8988T (cell line): ENCODE measurements at regions not wholly inside any gene's neighbourhood (a gene's known extent, or its start where the extent isn't known, plus 50 kb on each side); places are given as distances from the start of the nearest gene placed in this dataset.

Experiments used
- DNase-seq: peaks from one replicate; pipeline ENCODE4 v3.0.0; 2011

DNA sequence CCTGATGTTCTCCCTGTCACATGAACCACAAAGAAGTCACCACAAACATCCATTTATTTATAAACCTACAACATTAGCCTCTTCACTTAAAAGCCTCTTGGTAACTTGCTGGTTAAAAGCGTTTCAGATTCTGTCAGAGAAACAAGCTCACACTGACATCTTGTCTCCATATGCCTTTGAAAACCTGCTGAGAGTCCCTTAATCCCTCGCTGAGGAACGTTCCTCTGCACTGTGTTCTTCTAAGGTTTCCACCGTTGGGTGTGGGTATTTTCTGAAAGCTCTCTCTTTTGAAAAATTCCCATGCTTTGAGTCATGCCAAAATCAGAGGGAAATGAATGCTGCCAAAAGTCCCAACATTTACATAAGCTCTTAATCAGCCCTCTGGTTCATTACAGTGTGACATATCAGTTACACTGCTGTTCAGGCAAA is 149.8 kb downstream of the CCDC34 start:
- no peak for DNase-seq

DNA sequence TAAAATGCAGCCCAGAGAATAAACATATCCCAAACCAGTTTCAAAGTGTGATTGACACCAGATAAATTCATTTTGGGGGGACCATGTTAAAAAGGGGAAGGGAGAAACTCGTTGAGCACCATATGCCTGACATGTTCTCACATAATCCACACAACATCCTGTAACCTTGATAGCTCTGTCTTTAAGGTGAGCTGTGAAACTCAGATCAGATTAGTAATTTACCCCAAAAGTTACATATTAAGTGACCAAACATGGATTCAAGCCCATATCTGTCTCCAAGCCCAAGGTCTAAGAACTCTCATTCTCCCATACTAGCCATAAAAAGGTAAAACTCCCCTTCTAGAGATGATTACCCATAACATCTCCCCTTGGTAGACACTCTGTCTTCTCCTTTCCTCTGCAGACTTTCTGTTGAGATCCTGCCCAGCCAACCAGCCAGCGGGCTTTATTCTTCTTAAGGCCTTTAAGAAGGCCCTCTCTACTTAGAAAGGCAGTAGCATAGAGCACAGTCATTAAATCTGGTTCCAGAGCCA is 150.7 kb downstream of the CCDC34 start:
- no peak for DNase-seq

DNA sequence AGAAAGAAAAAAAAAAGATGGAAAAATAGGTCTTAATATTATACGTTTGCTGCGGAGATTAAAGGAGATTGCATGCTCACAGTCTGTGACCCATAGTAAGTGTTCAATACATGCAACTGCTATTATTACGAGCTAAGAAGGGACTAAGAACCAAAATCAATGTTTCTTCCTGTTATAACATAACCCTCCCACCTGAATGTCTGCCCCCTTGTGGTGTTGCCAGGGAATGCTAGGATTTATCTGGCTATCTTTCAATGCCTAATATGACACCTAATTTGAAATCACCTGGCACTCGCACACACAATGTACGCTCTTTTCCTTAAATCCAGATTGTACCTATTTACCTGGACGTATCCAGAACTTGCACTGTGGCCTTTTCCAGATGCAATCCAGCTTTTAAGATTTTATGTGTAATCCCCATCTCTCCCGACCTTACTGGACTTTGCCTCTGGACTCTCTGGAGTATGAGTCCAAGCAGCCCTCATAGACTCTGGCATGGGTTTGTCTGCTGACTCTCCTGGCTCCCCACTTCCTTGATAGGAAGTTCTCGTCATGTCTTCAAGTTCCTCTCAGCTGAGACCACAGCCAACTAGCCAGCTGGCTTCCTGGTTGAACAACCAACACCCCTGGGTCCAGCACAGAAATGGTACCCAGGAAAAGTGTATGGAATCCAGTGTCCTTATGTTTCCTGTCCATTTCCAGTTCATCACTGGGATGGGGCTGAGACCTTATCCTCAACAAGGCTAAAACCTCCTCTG is 151.5 kb downstream of the CCDC34 start:
- DNase-seq: no peak

DNA sequence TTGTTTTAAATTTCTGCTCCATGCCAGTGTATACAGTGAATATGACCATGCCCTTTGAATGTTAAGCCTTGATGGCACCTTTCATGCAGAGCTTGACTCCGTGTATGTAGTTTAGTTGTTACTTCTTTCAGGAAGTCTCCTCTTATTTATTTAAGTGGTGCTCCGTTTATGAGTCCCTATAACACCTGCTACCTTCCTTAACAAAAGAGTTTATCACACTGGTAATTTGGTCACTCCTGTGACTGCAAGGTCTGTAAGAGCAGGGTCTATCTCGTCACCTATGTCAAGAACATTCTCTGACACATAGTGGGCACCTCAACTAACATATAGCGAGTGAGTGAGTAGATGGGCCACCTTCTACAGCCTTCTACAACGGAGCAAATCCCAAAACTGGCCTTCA is 152.5 kb downstream of the CCDC34 start:
- no peak for DNase-seq

DNA sequence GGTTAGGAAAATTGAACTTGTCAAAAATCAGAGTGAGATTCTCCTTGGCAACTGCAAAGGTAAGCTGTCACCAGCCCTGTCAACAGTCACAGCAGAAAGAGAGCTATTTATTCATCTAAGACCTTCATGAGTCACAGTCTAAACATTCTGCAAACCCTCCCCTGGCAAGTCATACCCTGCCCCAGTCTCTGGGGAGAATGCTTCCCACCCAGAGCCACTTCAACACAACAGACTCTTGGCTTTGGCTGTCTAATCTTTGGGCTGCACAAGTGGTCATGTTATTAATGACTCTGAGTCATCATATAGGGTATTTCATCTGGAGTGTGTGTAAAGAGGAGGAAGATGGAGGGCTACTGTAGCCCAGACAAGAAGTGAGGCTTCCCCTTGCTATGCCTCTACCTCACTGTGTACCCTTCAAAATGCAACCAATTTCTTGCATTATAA is 153.4 kb downstream of the CCDC34 start:
- peak; percentile 27 for DNase-seq

DNA sequence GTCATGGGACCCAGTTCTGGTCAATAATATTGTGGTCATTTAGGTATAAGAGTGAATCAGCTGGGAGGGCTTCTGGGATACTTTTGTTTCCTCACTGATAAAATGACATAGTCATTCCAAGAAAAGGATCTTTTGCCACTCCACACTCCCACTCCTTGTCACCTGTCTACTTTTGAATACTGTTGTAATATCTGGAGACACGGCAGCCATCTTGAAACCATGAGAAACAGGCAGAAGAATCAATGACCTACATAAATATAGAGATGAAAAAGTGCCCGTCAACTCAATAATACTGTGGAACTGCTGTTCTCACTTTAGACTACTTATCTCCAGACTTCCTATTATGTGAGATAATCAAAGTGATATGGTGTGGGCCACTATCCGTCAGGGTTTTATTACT is 154.2 kb downstream of the CCDC34 start:
- DNase-seq: no peak

DNA sequence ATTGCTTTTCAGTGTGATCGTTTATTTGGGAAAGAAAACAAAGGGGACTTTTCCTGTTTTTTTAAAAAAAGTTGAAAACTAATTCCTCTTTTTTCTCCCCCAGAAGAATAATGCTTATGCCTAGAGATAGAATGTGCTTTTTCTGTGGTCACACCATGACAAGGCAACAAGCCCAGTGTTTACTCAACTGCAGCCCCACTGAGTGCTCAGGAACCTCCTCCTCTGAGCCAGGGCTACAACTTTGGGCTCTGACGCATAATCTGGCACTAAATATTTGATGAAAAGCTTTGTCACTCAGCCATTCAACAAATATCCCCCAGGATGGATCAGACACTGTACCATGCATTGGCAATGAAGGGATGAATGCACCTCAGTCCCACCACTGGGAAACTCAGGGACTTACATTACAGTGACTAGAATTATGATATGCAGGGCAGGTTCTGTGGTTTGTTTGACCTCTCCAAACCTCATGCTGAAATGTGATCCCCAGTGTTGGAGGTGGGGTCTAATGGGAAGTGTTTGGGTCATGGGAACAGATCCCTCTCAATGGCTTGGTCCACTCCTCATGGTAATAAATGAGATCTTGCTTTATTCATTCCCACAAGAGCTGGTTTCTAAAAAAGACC is 155.9 kb downstream of the CCDC34 start:
- no peak for DNase-seq

DNA sequence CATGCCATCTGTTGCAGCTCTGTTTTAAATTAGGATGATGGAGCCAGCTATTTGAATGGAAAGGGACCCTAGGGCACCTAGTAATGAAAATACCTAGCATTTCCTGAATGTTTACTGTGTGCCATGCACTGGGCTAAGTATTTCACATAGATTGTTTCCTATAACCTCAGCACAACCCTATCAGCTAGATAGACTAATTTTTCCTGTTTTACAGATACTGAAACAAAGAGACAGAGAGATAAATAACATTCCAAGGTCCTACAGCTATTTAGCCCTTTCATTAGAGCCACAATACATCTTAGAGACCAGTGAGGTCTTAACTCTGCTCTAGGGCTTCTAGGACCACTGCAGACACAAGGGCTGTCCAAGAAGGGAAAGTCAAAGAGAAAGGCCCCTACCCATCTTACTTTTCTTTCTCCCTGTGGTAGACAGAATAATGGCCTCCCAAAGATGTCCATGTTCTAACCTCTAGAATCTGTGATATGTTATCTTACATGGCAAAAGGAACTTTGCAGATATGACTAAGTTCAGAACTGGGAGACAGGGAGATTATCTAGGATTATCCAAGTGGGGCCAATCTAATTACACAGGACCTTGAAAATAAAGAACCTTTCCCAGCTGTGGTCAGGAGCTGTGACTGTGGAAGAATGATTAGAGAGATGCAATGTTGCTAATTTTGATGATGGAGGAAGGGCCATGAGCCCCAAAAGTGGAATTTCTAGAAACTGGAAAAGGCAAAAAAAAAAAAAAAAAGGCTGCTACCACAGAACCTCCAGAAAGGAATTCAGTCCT is 157.0 kb downstream of the CCDC34 start:
- no peak for DNase-seq

DNA sequence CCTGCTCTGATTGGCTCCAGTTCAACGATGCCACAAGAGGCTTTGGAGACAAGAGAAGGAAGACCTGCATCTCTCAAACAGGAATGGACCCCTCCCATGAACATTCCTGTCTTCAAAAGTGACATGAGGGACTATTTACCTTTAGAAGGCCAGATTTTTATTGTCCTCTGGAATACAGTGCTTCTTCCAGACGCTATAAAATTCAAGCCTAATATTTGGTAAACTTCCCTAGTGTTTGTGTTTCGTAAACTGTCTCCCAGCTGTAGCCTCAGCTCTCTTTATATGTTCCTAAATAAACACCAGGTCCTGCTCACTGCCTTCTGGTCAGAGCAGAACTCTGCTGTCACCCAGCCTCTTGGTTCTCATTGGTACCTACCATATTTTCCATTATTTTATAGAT is 157.8 kb downstream of the CCDC34 start:
- DNase-seq: no peak

DNA sequence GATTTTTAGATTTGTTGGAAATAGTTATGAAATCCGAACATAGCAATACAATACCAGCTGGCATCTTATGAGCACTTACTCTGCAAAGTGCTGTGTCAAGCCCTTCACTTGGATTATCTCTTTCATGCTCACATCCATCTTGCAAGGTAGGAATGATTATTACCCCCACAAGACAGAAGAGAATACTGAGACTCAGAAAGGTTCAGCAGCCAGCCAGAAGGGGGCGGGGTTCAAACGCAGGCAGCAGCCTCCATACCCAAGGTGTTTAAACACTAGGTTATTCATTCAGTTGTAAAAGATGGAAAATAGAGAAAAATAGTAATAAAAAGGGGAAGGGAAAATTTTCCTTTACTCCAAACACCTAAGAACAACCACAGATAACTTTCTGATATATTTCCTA is 158.5 kb downstream of the CCDC34 start:
- no peak for DNase-seq

DNA sequence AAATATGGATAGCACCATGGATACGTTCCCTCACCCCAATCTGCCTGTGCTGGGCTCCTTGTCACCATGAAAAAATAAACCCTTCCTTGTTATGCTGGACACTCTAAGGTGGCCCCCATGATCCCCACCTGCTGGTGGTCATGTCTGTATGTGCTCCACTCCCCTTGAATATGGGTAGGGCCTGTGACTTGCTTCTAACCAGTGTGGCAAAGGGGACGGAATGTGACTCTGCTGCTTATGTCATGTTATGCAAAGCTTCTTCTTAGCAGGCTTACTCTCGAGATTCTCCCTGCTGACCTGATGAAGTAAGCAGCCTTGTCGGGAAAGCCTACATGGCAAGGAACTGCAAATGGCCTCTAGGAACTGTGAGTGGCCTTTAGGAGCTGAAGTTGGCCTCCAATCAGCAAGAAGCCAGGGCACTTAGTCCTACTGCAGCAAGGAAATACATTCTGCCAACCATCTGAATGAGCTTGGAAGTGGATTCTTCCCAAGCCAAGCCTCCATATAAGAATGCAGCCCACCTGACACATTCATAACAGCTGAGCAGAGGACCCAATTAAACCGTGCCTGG is 159.9 kb downstream of the CCDC34 start:
- DNase-seq: no peak

DNA sequence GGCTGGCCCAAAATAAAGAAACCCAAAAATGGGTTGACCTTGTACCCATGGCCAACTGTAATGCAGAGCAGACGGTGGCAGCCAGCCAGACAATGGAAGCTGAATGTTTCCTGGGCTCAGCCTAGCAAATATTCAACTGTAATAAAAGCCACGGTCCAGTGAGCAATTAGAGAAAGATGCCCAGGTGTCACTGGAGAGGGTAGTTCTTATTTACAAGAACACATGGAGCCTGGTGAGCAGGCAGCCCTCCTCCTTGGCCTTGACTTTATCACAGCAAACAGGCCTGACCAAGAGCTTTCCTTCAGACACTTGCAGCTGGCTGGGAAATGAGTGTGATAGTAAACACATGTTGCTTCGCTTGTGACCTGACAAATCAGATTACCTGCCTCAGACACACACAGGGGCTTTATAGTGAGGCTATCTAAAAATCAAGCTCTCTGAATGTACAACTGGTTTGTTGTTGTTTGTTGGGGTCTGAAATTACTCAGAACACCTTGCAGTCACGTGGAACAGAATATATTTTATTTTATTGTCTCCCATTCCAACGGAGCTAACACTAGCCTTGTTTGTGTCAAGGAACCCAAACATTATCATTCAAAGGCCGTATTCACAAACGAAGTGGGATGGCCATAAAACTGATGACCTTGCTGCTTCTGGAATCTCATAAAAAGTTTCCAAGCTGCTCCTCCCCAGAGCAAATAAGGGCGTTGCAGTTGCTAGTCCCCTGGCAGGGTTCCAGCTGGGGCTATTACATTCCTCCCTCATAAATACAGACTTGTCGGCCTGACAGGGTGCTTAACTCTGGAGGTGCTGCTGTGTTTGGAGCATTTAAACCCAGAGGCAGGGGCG is 161.1 kb downstream of the BBOX1 start:
- no peak for DNase-seq

DNA sequence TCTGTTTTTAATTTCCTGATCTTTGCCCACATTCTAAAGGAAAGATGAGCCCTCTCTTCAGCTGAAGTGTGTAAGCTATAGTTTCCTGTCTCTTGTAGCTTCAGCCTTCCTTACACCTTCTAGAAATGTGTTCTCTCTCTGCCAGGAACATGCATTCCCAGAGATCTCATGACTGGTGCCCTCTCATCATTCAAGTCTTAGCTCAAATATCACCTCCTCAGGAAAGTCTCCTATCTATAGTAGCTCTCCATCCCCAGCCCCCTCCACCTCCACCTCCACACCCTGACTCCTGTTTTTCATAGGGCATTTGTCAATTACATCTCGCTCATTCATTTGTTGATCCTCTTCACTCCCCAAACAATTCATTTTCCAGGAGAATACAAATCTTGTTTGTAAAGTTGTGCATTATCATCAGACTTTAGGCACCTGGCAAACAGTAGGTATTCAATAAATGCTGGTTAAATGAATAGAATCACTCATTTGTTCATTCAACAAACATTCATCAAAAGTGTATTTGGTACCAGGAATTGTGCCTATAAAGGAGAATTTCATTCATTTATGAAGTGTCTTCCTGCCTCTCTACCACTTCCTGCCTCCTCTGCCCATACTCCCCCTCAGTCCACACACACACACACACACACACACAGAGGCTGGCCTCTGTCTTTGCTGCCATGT is 160.3 kb downstream of the BBOX1 start:
- no peak for DNase-seq

DNA sequence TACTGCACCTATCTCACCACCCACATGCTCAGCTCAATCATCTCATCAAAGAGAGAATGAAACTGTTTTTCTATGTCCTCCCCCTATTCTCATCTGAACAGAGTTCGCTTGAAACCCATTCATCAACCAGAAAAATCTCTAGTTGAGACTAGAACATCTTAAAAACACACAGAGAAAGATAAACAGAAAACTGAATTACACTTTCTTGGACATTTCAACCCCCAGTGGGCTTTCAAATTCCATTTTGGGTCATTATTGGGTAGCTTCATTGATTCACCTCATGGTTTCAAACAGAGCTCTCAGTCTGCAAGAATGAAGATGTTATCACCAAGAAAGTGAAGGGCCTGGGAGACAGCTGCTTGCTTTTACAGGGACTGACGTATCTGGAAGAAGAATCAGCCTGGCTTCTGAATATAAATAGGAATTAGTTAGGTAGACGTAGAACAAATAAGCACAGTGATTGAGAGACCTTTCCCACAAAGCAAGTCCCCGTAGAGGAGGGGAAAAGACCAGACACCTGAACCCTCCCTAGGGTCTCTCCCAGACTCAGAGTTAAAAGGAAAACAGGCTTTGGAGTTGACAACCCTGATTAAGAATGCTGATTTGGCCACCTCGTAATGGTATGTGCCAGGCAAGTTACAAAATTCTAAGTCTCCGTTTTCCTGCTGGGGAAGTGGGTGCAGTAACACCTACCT is 155.7 kb downstream of the BBOX1 start:
- no peak for DNase-seq

DNA sequence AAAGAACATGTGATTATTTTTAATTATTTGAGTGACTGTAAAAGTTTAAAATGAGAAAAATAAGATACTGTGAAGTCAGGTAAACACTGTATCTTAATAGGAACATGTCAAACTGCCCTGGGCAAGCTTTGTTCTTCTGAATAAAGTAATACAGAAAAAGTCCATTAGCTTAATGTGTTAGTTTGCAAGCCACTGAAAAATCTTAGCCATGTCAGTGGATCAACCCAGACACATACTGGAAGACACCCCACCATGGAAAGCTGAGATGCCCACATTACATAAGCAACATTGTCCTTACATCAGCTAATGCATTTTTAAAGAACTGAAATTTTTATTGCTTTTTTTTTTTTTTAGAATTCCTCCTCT is 155.2 kb downstream of the BBOX1 start:
- no peak for DNase-seq

DNA sequence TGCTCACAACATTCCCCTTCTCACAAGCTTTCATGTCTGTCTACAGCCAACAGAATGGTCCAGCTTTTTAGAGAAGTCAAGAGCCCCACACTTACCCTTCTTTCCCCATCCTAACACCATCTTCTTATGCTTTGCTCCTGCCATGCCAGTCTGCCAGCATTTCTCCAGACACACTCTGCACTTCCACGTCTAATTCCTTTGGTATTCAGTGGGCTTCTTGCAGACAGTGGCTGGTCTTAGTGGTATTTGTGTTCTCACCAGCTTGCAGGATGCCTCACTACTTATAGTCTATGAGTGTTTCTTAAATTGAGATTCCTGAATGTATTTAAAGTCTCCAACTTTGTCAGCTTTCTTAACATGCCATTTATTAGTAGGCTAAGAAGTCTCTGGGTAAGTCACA is 154.4 kb downstream of the BBOX1 start:
- no peak for DNase-seq

DNA sequence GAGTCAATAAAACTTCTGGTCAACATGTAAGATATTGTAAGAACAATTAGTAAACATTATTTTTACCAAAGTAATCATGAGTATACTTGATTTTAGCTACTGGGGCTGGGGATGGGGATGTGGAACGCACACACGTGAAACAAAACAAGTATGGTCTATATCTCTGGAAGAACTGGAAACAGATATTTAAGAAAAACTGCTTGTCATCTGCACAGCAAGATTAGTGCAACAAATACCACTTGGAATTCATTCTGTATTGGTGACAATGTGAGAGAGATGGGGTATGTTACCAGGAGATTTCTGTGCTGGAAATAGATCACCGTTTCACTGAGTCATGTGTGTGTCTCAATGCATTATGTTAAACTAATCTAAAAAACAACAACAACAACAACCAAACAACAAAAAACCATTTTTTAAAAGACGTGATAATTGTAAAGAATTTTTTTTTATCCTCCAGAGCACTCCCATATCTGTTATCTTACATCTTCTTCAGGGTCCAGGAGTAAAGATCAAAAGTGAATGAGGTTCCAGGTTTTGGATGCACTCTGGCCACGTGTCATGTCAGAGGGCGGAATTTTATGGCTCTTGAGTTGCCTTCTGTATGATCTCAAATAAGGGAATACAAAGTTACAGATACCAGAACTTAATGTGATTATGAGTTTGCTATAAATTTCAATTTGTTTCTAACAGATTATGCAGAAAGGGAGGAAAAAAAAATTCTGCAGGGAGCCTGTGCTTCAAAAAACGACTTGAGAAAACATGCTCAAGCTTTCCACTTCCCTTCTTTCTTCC is 153.0 kb downstream of the BBOX1 start:
- DNase-seq: no peak

DNA sequence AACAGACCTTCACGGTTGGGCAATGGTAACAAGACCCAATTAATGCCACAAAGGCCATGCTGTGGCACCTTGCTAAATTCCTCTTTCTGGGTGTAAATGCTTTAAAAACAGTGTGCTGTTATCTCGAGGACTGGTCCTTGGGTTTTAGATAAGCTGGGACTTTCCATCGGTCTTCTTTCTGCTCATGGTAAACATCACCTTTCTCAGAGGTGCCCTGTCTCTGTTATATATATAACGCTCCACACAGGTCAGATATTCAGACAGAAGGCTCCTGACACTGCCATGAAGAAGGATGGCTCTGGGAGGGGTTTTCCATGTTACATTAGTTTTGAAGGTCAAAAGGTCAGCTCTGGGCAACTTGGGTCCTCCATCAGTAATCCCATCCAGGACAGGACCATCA is 151.6 kb downstream of the BBOX1 start:
- no peak for DNase-seq

DNA sequence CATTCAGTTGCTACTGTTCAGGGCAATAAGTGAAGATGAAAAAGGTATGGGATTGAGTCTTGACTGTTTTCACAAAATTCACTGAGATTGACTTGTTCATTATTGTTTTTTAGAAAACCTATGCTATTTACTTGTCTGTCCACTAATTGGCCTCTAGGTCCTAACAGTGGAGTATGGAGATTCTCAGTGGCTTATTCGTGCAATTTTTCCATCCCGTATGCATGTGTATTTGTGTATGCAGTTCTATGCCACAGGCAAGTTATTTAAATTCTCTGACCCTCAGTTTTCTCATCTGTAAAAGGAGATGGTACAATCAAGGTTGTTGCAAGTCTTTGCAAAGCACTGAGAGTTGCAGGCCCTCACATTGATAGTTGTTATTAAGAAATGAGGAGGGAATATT is 151.0 kb downstream of the BBOX1 start:
- DNase-seq: no peak

DNA sequence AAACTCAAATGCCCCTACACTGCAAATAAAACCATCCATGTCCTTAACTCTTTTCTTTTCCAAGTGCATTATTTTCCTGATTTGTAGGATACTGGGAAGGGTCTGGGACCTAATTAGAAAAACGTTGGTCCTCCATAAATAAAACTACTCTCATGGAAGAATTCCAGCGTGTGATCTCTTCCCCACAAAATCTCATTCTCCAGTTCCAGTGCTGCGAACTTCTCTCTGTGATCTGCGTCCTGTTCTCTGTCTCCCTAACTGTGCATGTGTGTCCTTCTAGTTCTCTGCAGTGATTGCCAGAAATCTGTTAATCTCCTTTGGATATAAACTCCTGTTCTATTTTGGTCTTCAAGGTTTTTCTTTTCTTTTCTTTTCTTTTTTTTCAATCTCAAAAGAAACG is 148.1 kb downstream of the BBOX1 start:
- no peak for DNase-seq
